Neural cell (in vitro differentiated cells): ENCODE measurements at regions not wholly inside any gene's neighbourhood (a gene's known extent, or its start where the extent isn't known, plus 50 kb on each side); places are given as distances from the start of the nearest gene placed in this dataset.

Experiments used
- H2AFZ ChIP-seq: fragments of 200-600, 300-800 bp; sonication (generic), shearing (Covaris generic); 2 replicates; pipeline ENCODE4 v1.6.0; 2014; ENCODE audit warnings: low read depth, mild to moderate bottlenecking, antibody characterized with exemption, low read length, moderate library complexity
- H3F3A ChIP-seq: fragments of 200-600 bp; shearing (Covaris generic); 2 replicates; pipeline ENCODE4 v1.6.1; 2016; ENCODE audit warnings: mild to moderate bottlenecking, moderate library complexity, mixed read lengths, antibody characterized with exemption, low read length; ENCODE audit not compliant: insufficient read depth, poor library complexity, severe bottlenecking
- H3K27ac ChIP-seq: fragments of 200-600, 300-800 bp; sonication (generic), shearing (Covaris generic); 2 replicates; pipeline ENCODE4 v1.5.1; 2014; ENCODE audit warnings: mild to moderate bottlenecking, low read length, moderate library complexity
- H3K27me3 ChIP-seq: fragments of 300-800, 200-600 bp; sonication (generic), shearing (Covaris generic); 2 replicates; pipeline ENCODE4 v1.6.0; 2014; ENCODE audit warnings: mild to moderate bottlenecking, low read depth, low read length, moderate library complexity; ENCODE audit not compliant: insufficient read depth
- H3K36me3 ChIP-seq: fragments of 300-800, 200-600 bp; sonication (generic), shearing (Covaris generic); 2 replicates; pipeline ENCODE4 v1.5.1; 2014; ENCODE audit warnings: mild to moderate bottlenecking, antibody characterized with exemption, low read length, moderate library complexity; ENCODE audit not compliant: insufficient read depth
- H3K4me2 ChIP-seq: fragments of 300-800, 200-600 bp; sonication (generic), shearing (Covaris generic); 2 replicates; pipeline ENCODE4 v1.6.0; 2014; ENCODE audit warnings: mild to moderate bottlenecking, low read length
- H3K4me3 ChIP-seq: fragments of 300-800, 200-600 bp; sonication (generic), shearing (Covaris generic); 2 replicates; pipeline ENCODE4 v1.5.1; 2014; ENCODE audit warnings: mild to moderate bottlenecking, low read length, moderate library complexity
- H3K79me2 ChIP-seq: fragments of 200-600 bp; shearing (Covaris generic); replicated peaks from 2 replicates; pipeline ENCODE4 v1.6.0; 2014; ENCODE audit warnings: mild to moderate bottlenecking, low read length, moderate library complexity; ENCODE audit not compliant: insufficient read depth
- H3K9ac ChIP-seq: fragments of 300-800, 200-600 bp; sonication (generic), shearing (Covaris generic); 2 replicates; pipeline ENCODE4 v1.6.1; 2016; ENCODE audit warnings: mild to moderate bottlenecking, low read length, mixed read lengths
- H3K9me2 ChIP-seq: fragments of 200-600 bp; shearing (Covaris generic); 2 replicates; pipeline ENCODE4 v1.6.1; 2016; ENCODE audit warnings: mild to moderate bottlenecking, low read length, mixed read lengths; ENCODE audit not compliant: insufficient read depth
- H3K9me3 ChIP-seq: fragments of 200-600, 300-800 bp; sonication (generic), shearing (Covaris generic); 2 replicates; pipeline ENCODE4 v1.6.1; 2016; ENCODE audit warnings: mild to moderate bottlenecking, mixed run types, low read length, moderate library complexity, mixed read lengths
- H4K20me1 ChIP-seq: fragments of 200-600 bp; shearing (Covaris generic); 2 replicates; pipeline ENCODE4 v1.6.1; 2016; ENCODE audit warnings: mild to moderate bottlenecking, mixed run types; ENCODE audit not compliant: insufficient read depth
- CTCF ChIP-seq: fragments of 450-650 bp; IDR thresholded peaks from 2 replicates; pipeline ENCODE4 v1.5.1; 2014; ENCODE audit warnings: antibody characterized with exemption, mild to moderate bottlenecking, moderate library complexity; ENCODE audit not compliant: poor library complexity, severe bottlenecking
- EP300 ChIP-seq: fragments of 450-650 bp; conservative IDR thresholded peaks from 2 replicates; pipeline ENCODE4 v1.6.1; 2014; ENCODE audit warnings: antibody characterized with exemption, mild to moderate bottlenecking, moderate library complexity; ENCODE audit not compliant: poor library complexity, severe bottlenecking
- EZH2 ChIP-seq: fragments of 200-600, 300-800 bp; shearing (Covaris generic), sonication (generic); IDR thresholded peaks from 2 replicates; pipeline ENCODE4 v1.6.1; 2014; ENCODE audit warnings: antibody characterized with exemption, low read length, borderline replicate concordance, mild to moderate bottlenecking; ENCODE audit not compliant: insufficient read depth, poor library complexity, severe bottlenecking
- MXI1 ChIP-seq: fragments of 450-650 bp; conservative IDR thresholded peaks from 2 replicates; pipeline ENCODE4 v1.6.1; 2014; ENCODE audit warnings: antibody characterized with exemption, mild to moderate bottlenecking; ENCODE audit not compliant: poor library complexity, severe bottlenecking
- POLR2AphosphoS5 ChIP-seq: IDR thresholded peaks from 2 replicates; pipeline ENCODE4 v1.6.1; 2012
- RAD21 ChIP-seq: fragments of 450-650 bp; conservative IDR thresholded peaks from 2 replicates; pipeline ENCODE4 v1.6.1; 2014; ENCODE audit warnings: antibody characterized with exemption, mild to moderate bottlenecking, moderate library complexity
- REST ChIP-seq: IDR thresholded peaks from 2 replicates; pipeline ENCODE4 v1.6.1; 2012; ENCODE audit warnings: borderline replicate concordance
- SMC3 ChIP-seq: fragments of 450-650 bp; conservative IDR thresholded peaks from 2 replicates; pipeline ENCODE4 v1.6.1; 2014; ENCODE audit warnings: antibody characterized with exemption, mild to moderate bottlenecking, moderate library complexity; ENCODE audit not compliant: poor library complexity
- TAF1 ChIP-seq: IDR thresholded peaks from 2 replicates; pipeline ENCODE4 v1.6.1; 2012; ENCODE audit warnings: low read depth

- H4K20me1 ChIP-seq: no peaks in the 10 kb centered on the region
- H3K4me2 ChIP-seq: no peak overlapping the region
- no peaks in the 10 kb centered on the region for H3K9me2 ChIP-seq
- no peaks in the 10 kb centered on the region for H3K27me3 ChIP-seq
- no peak overlapping the region for H3K27ac ChIP-seq
- H3K9ac ChIP-seq: no peak overlapping the region
- no peaks in the 10 kb centered on the region for H3K79me2 ChIP-seq
- H3K4me3 ChIP-seq: no peak overlapping the region
- no peaks in the 10 kb centered on the region for H3K9me3 ChIP-seq
- H2AFZ ChIP-seq: no peak overlapping the region
- H3K36me3 ChIP-seq: no peaks in the 10 kb centered on the region
- TF ChIP-seq EP300 (no peak), EZH2 (no peak), REST (no peak), CTCF (no peak)
- no peaks in the 10 kb centered on the region for H3F3A ChIP-seq
These were observed 346.5 kb upstream of the ADAMTSL1 start for GRCh38 chr9:18127499-18127875.

- Histone ChIP-seq H3K27me3 (no peaks in the 10 kb centered on the region), H3K27ac (no peak overlapping the region), H3K9me3 (no peaks in the 10 kb centered on the region), H3K9ac (no peak overlapping the region), H3K9me2 (no peaks in the 10 kb centered on the region), H2AFZ (no peak overlapping the region), H3K36me3 (no peaks in the 10 kb centered on the region), H3F3A (no peaks in the 10 kb centered on the region), H3K4me2 (no peak overlapping the region), H3K79me2 (no peaks in the 10 kb centered on the region), H3K4me3 (no peak overlapping the region), H4K20me1 (no peaks in the 10 kb centered on the region)
- TF ChIP-seq RAD21 (no peak), EZH2 (no peak), TAF1 (no peak), MXI1 (no peak), SMC3 (no peak), POLR2AphosphoS5 (no peak), CTCF (no peak), REST (no peak), EP300 (no peak)
These were observed 344.1 kb upstream of the ADAMTSL1 start for GRCh38 chr9:18129809-18130334.
